HG03354 (cell line): ENCODE measurements at regions not wholly inside any gene's neighbourhood (a gene's known extent, or its start where the extent isn't known, plus 50 kb on each side); places are given as distances from the start of the nearest gene placed in this dataset.
"Not testable (repeated sequence)": the region's sequence is repeated elsewhere in the genome, so short reads cannot be mapped to it uniquely, and the experiment has no call there.

Source experiments
- ATAC-seq: cut with Tn5 transposase; IDR thresholded peaks from one replicate; pipeline ENCODE4 v1.9.1; 2021; ENCODE audit warnings: mild to moderate bottlenecking; ENCODE audit not compliant: unreplicated experiment, poor library complexity, severe bottlenecking

DNA sequence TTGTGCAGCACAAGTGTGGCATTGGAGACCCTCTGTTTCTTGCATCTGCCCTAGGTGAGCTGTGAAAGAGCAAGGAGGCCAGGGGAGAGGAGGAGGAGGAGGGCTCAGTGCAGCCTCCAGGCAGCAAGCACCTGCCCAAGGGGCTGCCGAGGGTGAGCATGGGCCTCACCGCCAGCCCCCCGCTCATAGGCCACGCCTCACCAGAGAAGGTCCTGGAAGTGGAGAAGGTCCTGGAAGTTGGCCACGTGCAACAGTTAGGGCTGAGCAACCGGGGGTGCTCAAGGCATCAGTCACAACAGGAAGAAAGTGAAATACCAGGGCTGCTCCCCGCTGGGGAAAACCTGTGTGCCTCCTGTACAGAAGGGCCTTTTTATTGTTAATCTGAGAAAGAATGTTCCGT, 168.9 kb downstream of the TEX29 start:
- ATAC-seq = no peak

DNA sequence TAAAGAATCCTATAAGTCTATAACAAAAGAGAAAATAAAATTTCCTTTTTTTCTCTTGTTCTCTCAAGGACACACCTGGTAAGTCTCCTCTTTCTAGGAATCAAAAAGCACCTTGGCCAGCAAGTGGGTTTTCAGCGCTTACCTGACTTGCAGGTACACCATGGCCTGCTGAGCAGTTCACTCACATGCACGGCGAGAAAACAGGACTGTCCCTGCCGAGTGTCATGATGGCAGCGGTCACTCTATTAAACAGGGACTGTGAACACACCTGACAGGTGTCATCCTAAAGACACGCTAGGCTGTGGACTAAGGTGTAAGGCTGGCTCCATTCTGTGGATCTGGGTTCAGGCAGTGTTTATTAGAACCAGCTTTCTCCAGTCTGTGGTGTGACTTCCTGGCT, 170.2 kb downstream of the TEX29 start:
- ATAC-seq = no peak

DNA sequence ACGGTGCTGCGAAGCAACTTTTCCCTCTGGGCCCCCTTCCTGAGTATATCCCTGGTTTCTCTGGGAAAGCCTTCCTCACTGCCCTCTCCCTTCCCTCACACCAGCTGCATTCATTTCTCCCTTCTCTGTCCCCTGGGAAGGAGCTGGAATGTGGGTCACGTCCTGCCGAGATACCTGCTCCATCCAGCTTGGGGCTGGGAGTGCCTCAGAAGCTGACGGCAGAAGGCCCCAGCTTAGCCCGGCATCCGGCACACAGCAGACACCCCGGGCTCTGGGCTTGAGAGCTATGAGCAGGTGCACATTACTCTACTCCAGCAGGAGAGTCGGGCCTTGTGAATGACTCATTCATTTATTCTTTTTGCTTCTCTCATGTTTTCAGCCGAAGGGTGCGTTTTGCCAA, 170.6 kb downstream of the TEX29 start:
- ATAC-seq = no peak

DNA sequence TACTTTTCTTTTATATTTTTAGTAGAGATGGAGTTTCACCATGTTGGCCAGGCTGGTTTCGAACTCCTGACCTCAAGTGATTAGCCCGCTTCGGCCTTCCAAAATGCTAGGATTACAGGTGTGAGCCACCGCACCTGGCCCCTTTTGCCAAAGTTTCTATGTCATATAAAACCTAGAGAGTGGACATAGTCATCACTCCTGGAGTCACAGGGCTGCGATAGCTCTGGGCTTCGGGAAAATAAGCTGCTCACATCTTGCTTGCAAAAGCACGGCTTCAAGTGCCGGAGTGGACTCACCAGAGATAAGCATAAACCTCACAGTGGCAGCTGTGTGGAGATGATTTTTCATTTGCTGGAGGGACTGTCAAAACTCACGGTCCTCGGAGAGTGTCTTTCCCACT, 171.2 kb downstream of the TEX29 start:
- no peak for ATAC-seq

DNA sequence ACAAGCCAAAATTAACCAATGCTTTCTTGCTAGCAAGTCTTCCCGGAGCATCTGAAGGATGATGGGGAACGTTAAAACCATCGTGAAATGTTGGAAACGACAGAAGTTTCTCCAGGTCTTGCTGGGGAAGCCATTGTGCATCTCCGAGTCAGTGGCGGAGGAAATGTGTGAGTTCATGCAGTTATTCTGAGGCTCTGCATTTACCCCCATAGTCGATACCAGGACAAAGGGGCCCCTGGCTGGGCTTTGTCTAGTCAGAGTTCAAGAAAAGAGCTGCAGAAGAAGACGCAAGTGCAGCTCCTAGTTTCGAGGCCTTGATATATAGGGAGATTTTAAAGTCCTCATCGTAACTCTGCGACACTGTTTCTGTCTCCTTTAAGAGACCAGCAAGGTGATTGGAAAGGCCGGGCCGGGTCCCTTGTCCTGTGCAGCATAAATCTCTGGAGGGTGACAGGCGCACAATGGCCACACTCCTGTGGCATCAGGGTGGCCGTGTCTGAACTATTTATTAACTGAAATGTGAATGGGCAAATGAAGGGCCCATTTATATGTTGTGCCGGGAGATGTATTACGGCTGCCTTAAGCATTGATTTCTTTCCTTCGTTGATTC, 172.0 kb downstream of the TEX29 start:
- no peak for ATAC-seq

DNA sequence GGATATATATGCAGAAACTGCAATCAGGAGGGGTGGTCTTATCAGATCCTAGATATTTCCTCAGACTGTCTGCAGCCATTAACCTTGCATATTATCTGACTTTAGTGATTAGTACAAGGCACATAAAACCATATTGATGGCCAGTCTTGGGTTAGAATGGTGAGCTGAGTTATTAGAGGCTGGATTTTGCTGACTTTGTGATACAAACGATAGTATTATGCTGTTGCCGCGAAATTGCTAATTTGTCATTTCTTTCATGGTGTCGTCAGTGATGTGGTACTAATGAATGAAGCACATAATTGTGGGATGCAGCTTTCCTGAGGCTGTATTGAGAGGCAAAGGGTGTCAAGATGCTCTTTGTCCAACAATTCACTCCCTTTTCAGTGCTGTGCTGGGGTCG, 172.5 kb downstream of the TEX29 start:
- ATAC-seq = no peak

DNA sequence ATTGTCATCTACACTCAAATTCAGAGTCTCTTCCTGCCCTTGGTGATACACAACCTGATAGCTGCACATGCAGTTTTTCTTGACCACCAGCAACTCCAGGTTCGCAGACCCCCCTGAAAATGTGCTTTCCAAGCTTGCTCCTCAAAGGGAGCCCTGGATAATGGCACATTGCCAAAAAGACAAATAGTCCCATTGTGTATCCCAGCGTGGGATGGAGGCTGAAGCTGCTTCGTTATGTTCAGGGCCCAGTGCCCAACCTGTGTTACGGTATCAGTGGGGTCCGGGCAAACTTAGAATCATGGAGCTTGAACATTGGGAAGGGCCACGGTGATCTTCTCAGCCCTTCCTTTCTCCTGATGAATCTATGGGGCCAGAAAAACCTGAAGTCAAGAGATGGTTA, 173.0 kb downstream of the TEX29 start:
- no peak for ATAC-seq

DNA sequence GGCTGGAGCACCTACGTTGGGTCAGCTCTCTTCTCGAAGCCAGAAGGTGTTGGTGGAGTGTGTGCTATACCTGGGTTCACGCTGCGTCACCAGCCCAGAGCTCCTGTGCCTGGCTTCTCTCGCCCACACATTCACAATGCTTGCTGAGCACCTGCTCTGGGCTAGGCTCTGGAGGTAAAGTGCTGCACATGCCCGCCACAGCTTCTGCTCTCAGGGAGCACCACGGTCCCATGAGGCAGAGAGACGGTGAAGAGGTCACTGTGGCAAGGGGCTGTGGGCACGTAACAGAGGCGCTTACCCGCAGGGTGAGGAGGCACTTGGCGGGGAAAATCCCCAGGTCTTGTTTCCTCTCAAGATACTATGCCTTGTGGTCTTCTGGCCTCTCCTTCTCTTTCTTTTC, 174.2 kb downstream of the TEX29 start:
- ATAC-seq = no peak

DNA sequence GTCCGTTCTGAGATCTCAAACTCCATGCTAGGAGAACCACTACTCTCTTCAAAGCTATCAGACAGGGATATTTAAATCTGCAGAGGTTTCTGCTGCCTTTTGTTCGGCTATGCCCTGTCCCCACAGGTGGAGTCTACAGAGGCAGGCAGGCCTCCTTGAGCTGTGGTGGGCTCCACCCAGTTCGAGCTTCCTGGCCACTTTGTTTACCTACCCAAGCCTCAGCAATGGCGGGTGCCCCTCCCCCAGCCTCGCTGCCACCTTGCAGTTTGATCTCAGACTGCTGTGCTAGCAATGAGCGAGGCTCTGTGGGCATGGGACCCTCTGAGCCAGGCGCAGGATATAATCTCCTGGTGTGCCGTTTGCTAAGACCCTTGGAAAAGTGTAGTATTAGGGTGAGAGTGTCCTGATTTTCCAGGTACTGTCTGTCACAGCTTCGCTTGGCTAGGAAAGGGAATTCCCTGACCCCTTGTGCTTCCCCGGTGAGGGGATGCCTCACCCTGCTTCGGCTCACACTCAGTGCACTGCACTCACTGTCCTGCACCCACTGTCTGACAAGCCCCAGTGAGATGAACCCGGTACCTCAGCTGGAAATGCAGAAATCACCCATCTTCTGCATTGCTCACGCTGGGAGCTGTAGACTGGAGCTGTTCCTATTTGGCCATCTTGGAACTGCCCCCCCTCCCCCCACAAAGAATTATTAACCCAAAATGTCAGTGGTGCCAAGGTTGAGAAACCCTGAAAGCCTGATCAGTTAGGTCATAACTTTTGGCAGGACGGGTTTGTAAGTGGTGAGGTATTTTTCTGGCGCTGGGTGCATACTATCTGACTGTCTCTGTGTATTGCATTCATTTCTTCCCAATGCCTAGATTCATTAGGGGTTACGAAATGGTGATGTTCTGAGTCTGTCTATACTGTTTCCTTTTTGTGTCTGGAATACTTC, 181.4 kb downstream of the TEX29 start:
- not testable (repeated sequence) for ATAC-seq

DNA sequence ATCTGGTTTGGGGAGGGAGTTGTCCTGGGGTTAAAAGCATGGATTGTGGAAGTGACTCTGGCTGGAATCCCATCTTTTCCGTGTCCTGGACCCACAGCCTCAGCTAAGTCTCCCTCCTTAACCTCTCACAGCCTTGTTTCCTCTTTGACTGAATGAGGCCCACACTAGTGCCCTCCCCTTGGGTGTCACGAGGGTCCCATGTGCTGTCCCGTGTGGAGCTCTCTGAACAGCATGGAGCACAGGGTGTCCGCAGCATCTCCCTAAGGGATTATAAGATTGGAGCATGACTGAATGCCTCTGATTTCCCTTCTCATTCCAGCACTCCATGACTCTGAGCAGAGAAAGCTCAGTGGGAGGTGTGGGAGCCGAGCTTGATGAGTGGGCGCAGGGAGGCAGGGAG, 182.5 kb downstream of the TEX29 start:
- ATAC-seq = no peak

DNA sequence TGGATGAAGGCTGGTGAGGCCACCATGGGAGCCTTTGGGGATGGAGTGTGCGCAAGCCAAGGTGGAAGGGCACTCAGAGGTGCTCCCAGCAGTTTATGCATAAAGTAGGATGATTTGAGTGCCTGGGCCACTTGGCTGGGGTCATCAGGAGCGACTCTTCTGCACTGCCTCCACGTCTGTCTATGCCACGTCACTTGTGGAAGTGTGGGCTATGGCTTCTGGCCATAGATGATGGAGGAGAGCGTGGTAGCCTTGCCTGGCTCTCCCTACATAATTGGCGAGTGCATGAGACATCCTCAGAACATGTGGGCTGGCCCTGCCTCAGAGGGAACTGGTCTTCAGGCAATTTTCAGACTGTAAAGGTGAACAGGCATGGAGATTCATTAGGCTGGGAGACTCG, 182.9 kb downstream of the TEX29 start:
- no peak for ATAC-seq

DNA sequence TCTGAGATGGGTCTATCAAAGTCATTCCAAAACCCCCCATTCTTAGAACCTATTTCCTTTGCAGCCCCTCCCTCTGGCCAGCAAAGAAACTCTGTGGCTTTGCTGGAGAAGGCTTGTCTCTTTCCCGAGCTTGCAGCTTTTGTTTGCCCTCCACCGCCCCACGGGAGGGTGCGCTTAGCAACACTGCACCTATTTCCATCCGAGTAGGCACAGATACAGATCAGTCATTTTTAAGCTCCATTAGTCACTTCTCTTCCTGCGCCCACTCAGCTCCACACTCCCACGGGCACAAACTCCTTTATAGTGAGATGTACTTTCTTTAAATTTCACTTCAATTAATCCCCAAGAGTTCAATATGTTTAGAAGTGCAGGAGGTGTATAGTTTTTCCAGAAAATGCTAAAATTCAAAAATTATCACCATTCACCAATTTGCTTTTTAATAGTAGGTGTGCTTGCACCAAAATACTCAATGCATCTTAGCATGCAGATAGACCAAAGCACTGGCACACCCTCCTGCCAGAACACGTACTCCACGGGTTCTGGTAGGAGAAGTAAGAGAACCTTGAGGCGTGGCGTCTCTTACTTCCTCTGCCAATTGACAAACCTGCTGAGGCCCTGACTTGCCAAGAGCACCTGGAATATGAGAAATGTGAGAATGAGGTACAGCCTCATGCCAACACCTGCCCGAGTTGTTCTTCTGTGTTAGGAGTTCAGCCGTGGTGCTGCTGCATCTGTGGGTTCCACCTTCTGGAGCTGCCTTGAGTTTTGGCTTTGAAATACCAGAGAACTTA, 183.7 kb downstream of the TEX29 start:
- no peak for ATAC-seq

DNA sequence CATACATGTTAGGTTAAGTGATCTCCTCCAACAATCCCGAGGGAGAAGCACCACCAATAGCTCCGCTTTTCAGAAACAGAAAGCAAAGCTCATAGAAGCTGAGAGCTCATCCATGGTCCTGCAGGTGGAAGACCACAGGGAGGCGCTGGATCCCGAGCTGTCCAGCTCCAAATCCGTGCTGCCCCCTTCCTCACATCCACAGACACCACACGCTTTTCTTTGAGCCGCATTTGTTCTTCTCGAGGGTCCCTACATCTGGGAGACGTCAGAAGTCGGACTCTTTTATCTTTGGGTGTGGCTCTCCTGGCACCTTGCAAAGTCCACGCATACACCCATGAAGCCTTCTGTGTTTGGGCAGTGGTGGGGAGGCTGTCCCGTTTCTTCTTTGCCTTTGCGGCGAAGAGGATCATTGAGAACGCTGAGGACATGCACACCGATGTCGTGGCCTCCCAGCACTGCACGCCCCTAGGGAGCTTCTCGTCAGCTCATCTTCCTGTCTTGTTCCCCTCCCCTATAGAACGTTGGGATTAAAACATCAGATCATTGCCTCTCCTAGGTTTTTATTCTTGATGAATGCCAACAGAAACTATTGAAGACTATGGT, 184.8 kb downstream of the TEX29 start:
- no peak for ATAC-seq

DNA sequence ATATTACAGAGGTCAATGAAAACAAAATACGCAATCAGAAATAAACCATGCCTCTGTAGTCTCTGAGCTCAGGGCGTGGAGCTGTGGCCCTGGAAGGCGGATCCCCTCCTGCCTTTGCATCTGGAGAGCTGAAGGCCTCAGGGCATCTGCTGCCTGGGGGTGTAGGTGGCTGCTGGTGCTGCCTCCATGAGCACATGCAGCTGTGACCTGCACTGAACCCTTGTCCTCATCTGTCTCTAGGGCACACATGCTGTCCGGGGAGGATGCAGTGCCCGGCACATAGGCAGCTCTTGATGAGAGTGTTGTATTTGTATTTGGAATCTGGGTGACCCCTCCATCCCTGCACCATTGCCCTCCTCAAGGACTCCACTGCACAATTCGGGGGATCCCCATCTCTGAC, 185.7 kb downstream of the TEX29 start:
- no peak for ATAC-seq

DNA sequence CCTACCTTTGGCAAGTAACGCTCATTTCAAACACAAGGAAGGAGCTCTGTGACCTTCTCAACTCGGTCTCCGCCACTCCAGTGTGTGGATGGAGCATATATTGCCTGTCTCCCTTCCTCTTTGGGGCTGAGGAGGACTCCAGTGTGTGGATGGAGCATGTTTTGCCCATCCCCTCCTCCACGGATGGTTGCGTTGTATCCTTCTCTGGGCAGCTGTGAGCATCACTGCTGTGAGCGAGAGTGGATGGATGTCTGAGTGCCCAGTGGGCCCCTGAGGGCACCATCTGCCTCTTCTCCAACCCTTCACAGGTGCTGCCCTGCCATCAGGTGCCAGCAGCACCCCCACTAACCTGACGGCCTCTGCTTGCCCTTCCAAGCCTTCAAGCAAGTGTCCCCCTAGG, 186.2 kb downstream of the TEX29 start:
- no peak for ATAC-seq

DNA sequence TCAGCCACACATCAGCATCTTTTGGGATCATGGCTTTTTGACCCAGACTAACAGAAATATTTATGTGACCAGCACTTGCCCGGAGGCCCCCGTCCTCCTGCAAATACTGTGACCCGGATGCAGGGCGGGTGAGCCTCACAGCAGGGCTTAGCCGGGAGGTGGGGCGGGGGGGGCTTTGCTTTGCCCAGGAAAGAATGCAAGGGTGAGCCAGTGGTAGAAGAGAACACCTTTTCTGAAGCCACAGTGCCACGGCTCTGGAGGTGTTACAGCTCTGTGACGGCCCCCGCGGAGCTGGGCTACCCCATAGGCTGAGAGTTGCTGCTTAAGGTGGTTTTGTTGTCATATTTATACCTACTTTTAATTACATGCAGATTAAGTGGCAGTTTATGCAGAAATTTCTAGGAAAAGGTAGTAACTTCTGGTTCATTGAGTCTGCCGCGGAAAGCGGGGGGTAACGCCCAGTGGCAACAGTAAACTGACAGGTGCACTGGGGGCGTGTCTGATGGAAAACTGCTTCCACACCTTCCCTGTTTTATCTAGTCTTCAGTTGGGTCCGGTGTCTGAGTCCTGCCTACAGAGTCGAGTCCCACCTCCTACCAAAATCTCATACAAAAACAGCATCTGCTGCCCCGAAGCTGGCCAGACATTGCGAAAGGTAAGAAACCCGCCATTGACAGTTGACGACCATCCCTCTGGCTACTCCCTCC, 187.9 kb downstream of the TEX29 start:
- ATAC-seq = no peak

DNA sequence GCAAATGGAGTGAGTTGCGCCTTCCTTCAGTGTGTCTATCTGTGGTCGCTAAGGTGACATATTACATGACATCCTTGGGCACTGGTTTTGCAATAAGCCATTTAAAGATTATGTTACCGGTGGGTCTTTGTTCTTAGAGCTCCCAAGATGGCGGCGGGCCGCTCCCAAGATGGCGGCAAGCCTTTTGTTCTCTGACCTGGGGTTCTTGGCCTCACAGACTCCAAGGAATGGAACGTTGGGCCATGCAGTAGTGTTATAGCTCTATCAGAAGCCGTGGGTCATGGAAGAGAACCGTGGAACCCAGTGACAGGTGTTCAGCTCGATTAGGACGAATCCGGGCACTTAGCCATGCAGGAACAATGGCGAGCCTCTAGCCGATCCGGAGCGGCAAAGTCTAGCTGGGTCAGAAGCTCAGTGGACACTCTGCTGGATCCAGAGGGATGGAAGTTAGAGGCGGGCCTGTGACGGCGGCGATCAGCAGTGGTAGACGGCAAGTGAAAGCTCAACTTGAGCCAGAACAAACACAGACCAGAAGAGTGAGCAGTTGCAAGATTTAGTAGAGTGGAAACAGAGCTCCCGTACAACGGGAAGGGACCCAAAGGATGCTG, 188.6 kb downstream of the TEX29 start:
- ATAC-seq = no peak

DNA sequence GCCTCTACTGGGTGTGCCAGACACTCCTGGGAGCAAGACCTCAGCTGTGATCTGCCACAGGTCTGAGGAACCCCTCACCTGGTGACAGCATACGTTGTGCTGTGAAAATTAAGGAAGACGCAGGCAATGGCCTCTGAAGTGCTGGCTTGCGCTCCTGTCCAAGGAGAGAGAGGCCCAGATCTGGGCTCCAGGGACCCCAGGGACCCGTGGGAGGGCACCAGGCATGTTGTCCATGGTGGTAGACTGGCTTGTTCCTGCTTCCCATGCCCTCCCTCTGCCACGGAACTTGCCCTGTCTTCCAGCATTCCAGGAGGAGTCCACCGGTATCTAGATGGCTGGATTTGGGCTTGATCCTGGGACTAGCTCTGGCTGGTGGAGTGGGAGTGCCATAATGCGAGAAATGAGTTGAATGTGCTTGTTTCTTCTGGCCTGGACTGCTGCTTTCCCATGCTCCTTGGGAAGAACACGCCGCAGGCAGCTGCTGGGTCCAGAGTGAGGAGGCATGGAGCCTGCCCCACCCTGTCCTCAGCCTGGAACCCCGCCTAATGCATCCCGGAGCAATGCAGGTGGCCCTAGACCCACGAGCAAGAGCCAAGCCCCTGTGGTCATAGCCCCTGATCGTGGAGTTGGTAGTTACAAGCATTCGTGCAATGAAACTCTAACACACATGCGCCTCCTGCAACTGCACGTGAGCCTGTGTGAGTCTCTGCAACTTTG, 190.2 kb downstream of the TEX29 start:
- no peak for ATAC-seq
